Body of pancreas (tissue), 4 donors: ENCODE measurements at regions not wholly inside any gene's neighbourhood (a gene's known extent, or its start where the extent isn't known, plus 50 kb on each side); places are given as distances from the start of the nearest gene placed in this dataset.

Experiments
- ATAC-seq: fragments of 150-250 bp; one replicate; pipeline ENCODE4 v1.9.1; 2016
- DNase-seq, 4 donors: peaks; one replicate each; pipeline ENCODE4 v3.0.0-alpha.2; 2019
- H3K27ac ChIP-seq, 4 donors: fragments of 200-600 bp; sonication (generic); 1 replicate in 3 of 4; 2 replicates in 1 of 4; pipeline versions ENCODE4 v1.5.1 to v1.6.1; 2016 to 2019; ENCODE audit warnings: mild to moderate bottlenecking in 1 of 4, mixed read lengths in 1 of 4, moderate library complexity in 1 of 4
- H3K27me3 ChIP-seq, 2 donors: fragments of 200-600 bp; sonication (generic); one replicate each; pipeline ENCODE4 v1.6.0; 2016; ENCODE audit warnings: mild to moderate bottlenecking in 1 of 2
- H3K36me3 ChIP-seq, 2 donors: fragments of 200-600 bp; sonication (generic); replicated peaks in 1 of 2; 2 replicates each; pipeline ENCODE4 v1.5.1; 2016; ENCODE audit warnings: low read depth in 2 of 2; ENCODE audit not compliant: insufficient read depth in 1 of 2
- H3K4me1 ChIP-seq: fragments of 200-600 bp; sonication (generic); one replicate; pipeline ENCODE4 v1.6.0; 2016
- H3K4me3 ChIP-seq, 2 donors: fragments of 200-600 bp; sonication (generic); 1 replicate in 1 of 2; 2 replicates in 1 of 2; pipeline ENCODE4 v1.5.1; 2016 to 2019
- H3K9me3 ChIP-seq, 3 donors: fragments of 200-600 bp; sonication (generic); 1 replicate in 2 of 3; 2 replicates in 1 of 3; pipeline ENCODE4 v1.5.1; 2016
- POLR2A ChIP-seq, 3 donors: fragments of 450-650 bp; IDR thresholded peaks; one replicate each; pipeline ENCODE4 v1.6.1; 2016; ENCODE audit warnings: antibody characterized with exemption in 3 of 3, mild to moderate bottlenecking in 2 of 3
- WGBS, 2 donors: methylation state at CpG; one replicate each; pipeline ENCODE4 v1.1.5; 2017; 5-methylcytosine and 5-hydroxymethylcytosine counted together
- intact Hi-C: fragments of 100-400 bp; cut with DNase I; formaldehyde crosslinking; loops from one replicate; pipeline ENCODE4 v1.15.1; 2023
- TF ChIP-seq, protein P1 (sequence below), 7 experiments: fragments of 450-650 bp in 4 of 7; fragments of 200-600 bp in 3 of 7; sonication (generic) in 3 of 7; IDR thresholded peaks; one replicate each; pipeline ENCODE4 v1.5.1; 2016 to 2019; ENCODE audit warnings: antibody characterized with exemption in 7 of 7

DNA sequence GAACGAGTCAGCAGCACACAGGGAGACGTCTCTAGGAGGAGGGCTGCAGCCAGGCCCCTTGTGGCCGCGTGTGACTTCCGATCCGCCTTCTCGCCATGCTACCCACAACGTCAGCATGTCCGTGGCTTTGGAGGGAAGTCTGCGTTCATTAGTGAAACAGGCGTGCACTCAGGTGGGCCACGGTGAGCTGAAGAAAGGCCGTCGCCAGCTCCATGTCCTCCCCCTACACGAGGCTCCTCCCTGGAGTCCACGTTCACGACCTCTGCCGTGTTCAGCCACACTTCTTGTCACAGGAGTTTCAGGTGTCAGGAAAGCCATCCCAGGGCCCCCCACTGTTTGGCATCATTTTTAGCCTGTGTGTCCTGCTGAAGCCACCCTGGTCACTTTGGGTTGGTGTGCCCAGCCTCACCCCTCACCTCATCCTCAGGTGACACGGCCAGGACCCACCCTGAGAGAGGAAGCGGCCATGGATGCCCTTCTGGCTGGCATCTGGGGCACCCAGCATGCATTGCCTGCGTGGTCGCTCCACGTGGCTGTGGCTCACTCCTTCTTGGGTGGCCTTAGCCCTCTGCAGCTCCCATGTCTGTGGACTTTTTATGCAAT is 310.6 kb upstream of the SHH start:
- Histone ChIP-seq H3K36me3 (no peaks in the 10 kb centered on the region), H3K27me3 (no peaks in the 10 kb centered on the region), H3K27ac (no peak overlapping the region), H3K4me1 (no peaks in the 10 kb centered on the region), H3K4me3 (no peak overlapping the region), H3K9me3 (no peaks in the 10 kb centered on the region)
- no peak for ATAC-seq
- DNase-seq: no peak
- WGBS, 2 donors: 59 to 63% methylated on average over 19 to 21 of the region's 23 CpGs
- TF ChIP-seq POLR2A (IDR thresholded peaks at IDR 0.05): no peak
- TF ChIP-seq, protein P1, sequence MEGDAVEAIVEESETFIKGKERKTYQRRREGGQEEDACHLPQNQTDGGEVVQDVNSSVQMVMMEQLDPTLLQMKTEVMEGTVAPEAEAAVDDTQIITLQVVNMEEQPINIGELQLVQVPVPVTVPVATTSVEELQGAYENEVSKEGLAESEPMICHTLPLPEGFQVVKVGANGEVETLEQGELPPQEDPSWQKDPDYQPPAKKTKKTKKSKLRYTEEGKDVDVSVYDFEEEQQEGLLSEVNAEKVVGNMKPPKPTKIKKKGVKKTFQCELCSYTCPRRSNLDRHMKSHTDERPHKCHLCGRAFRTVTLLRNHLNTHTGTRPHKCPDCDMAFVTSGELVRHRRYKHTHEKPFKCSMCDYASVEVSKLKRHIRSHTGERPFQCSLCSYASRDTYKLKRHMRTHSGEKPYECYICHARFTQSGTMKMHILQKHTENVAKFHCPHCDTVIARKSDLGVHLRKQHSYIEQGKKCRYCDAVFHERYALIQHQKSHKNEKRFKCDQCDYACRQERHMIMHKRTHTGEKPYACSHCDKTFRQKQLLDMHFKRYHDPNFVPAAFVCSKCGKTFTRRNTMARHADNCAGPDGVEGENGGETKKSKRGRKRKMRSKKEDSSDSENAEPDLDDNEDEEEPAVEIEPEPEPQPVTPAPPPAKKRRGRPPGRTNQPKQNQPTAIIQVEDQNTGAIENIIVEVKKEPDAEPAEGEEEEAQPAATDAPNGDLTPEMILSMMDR (IDR thresholded peaks at IDR 0.05): no peak
- intact Hi-C loops: no loop called here

- DNase-seq: no peak
- Histone ChIP-seq H3K27me3 (no peaks in the 10 kb centered on the region), H3K9me3 (no peaks in the 10 kb centered on the region), H3K36me3 (no peaks in the 10 kb centered on the region), H3K27ac (no peak overlapping the region), H3K4me3 (no peak overlapping the region), H3K4me1 (no peaks in the 10 kb centered on the region)
- no peak for ATAC-seq
- TF ChIP-seq POLR2A (IDR thresholded peaks at IDR 0.05): no peak
- TF ChIP-seq, protein P1 (IDR thresholded peaks at IDR 0.05): no peak
- intact Hi-C loops: no loop called here
- 82 to 83% methylated on average over 16 to 17 of the region's 17 CpGs for WGBS, 2 donors
Observed at GRCh38 chr7:156121956-156122355, 309.7 kb upstream of the SHH start.

- Histone ChIP-seq H3K9me3 (no peaks in the 10 kb centered on the region), H3K4me3 (no peak overlapping the region), H3K36me3 (no peaks in the 10 kb centered on the region), H3K27ac (no peak overlapping the region), H3K4me1 (no peaks in the 10 kb centered on the region), H3K27me3 (no peaks in the 10 kb centered on the region)
- ATAC-seq (no peak), DNase-seq (no peak)
- intact Hi-C loops: no loop called here
- no peak for TF ChIP-seq POLR2A (IDR thresholded peaks at IDR 0.05)
- TF ChIP-seq, protein P1 (IDR thresholded peaks at IDR 0.05): no peak
- 69 to 82% methylated on average over 10 of the region's 10 CpGs for WGBS, 2 donors
Observed at GRCh38 chr7:156121434-156121833, 309.2 kb upstream of the SHH start.

DNA sequence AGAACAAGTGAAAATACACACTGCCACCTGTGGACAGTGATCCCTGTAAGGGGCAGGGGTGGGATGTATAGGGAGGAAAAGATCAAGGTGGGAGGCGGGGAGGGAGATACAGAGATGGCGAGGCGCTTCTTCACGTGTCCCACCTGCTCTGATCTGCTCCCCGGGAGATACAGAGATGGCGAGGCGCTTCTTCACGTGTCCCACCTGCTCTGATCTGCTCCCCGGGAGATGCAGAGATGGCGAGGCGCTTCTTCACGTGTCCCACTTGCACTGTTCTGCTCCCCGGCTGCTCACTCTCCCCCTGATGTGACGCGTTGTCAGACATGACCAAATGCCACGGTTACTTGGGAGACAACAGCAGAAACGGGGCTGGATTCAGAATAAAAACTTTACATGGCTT is 308.3 kb upstream of the SHH start:
- H3K4me1 ChIP-seq: no peaks in the 10 kb centered on the region
- no peaks in the 10 kb centered on the region for H3K36me3 ChIP-seq
- 84 to 85% methylated on average over 17 of the region's 17 CpGs for WGBS, 2 donors
- H3K27me3 ChIP-seq: no peaks in the 10 kb centered on the region
- intact Hi-C loops: no loop called here
- H3K9me3 ChIP-seq: no peaks in the 10 kb centered on the region
- DNase-seq (no peak), ATAC-seq (no peak)
- no peak for TF ChIP-seq POLR2A (IDR thresholded peaks at IDR 0.05)
- TF ChIP-seq, protein P1 (IDR thresholded peaks at IDR 0.05): no peak
- no peak overlapping the region for H3K27ac ChIP-seq
- no peak overlapping the region for H3K4me3 ChIP-seq

- intact Hi-C loops: no loop called here
Observed at GRCh38 chr7:156119771-156120170, 307.5 kb upstream of the SHH start.

More at GRCh38 chr7:156119771-156120170, 307.5 kb upstream of the SHH start:
- no peak overlapping the region for H3K4me3 ChIP-seq
- H3K27ac ChIP-seq: no peak overlapping the region
- ATAC-seq: no peak
- H3K4me1 ChIP-seq: no peaks in the 10 kb centered on the region
- DNase-seq: no peak
- no peak for TF ChIP-seq POLR2A (IDR thresholded peaks at IDR 0.05)
- TF ChIP-seq, protein P1 (IDR thresholded peaks at IDR 0.05): no peak
- H3K9me3 ChIP-seq: no peaks in the 10 kb centered on the region
- H3K36me3 ChIP-seq: no peaks in the 10 kb centered on the region
- H3K27me3 ChIP-seq: no peaks in the 10 kb centered on the region
- 72 to 76% methylated on average over 6 of the region's 6 CpGs for WGBS, 2 donors
